T-helper 2 cell (primary cell): ENCODE measurements at regions not wholly inside any gene's neighbourhood (a gene's known extent, or its start where the extent isn't known, plus 50 kb on each side); places are given as distances from the start of the nearest gene placed in this dataset.

Experiments used
- DNase-seq, 5 experiments: peaks; one replicate each; pipeline versions ENCODE4 v3.0.0 to v3.0.0-alpha.2; 2012 to 2022

DNA sequence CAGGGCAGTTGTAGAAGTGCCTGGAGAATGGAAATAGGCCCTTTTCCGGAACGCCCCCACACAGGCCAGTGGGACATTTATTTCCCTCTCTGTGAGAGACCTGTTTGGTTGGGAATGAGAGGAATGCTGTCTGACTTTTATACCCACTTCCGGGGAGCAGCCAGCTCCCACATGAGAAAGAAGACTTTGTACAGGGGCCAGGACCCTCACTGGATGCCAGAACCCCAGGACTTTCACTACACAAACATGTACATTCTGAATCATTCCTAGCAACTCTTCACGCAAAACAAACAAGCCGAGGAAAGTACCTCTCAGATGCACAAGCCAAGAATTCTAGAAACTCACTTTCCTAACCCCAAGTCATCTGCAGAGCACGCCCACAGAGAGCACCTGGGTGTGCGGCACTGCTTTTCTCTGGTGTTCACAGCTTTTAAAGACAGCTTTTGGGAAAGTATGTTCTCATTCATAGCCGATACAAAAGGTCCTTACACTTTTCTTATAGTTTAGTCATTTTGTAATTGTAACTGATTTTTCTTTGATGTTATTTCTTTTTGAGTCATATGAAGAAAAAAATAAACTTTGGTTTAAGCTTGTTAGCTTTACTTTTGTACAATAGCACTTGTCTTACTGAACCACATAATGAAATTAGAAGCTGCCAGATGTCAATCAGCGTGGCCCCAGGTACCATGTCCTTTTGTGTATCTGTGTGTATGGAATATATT is 856.1 kb upstream of the ID2 start:
- DNase-seq, result peak in 2 of 5 experiments; percentile 48 to 90

- peak in 1 of 5 experiments; percentile 85 for DNase-seq
Measured at GRCh38 chr2:7826656-7827055, 855.2 kb upstream of the ID2 start.

DNA sequence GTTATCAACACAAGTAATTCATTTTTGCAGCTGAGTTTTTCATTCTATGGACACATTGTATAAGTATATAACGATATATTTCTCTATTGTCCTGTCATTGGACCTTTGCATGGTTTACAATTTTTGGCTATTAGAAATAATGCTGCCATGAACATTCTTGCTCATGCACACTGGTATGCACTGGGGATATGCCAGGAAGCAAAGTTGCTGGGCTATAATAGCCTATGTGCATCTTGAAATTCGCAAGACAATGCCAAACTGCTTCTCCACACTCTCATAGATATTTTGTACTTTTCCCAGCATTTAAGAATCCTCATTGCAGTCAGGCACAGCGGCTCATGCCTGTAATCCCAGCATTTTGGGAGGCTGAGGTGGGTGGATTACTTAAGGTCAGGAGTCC is 852.6 kb upstream of the ID2 start:
- no peak for DNase-seq

- DNase-seq, result no peak
Measured at GRCh38 chr2:7830616-7831015, 851.2 kb upstream of the ID2 start.

DNA sequence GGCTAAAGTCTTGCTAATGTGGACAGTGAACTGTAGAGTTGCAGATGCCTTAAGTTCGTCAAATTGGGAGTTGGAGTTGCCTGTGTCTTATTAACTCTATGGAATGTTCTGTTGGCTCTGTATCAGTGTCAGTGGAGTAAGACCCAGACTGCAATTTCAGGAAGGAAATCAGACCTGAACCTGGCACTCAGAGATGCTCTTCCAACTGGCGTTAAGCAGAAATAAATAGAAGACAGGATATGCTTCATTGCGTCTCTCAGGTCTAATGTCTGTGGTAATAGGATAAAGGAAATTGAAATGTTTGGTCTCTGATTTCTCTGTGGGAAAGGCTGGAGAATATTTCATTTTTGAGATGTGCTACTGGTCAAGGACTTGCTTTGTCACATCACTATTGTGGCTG is 846.7 kb upstream of the ID2 start:
- no peak for DNase-seq

GRCh38 chr2:7835693-7836680 is 845.9 kb upstream of the ID2 start:
- peak in 1 of 5 experiments; percentile 38 for DNase-seq

- DNase-seq, result no peak
Measured at GRCh38 chr2:7837237-7837760, 844.6 kb upstream of the ID2 start.

- DNase-seq, result no peak
Measured at GRCh38 chr2:7838669-7839068, 843.2 kb upstream of the ID2 start.

- no peak for DNase-seq
Measured at GRCh38 chr2:7840651-7841380, 841.0 kb upstream of the ID2 start.

- peak in 1 of 5 experiments; percentile 51 for DNase-seq
Measured at GRCh38 chr2:7841751-7842150, 840.1 kb upstream of the ID2 start.

- DNase-seq, result no peak
Measured at GRCh38 chr2:7844414-7844965, 837.4 kb upstream of the ID2 start.

- peak in 1 of 5 experiments; percentile 31 for DNase-seq
Measured at GRCh38 chr2:7845332-7845731, 836.5 kb upstream of the ID2 start.

- no peak for DNase-seq
Measured at GRCh38 chr2:7846607-7847006, 835.2 kb upstream of the ID2 start.

GRCh38 chr2:7847321-7847720 is 834.5 kb upstream of the ID2 start:
- DNase-seq, result no peak

GRCh38 chr2:7849027-7849426 is 832.8 kb upstream of the ID2 start:
- no peak for DNase-seq

GRCh38 chr2:7849531-7849930 is 832.3 kb upstream of the ID2 start:
- DNase-seq, result no peak

DNA sequence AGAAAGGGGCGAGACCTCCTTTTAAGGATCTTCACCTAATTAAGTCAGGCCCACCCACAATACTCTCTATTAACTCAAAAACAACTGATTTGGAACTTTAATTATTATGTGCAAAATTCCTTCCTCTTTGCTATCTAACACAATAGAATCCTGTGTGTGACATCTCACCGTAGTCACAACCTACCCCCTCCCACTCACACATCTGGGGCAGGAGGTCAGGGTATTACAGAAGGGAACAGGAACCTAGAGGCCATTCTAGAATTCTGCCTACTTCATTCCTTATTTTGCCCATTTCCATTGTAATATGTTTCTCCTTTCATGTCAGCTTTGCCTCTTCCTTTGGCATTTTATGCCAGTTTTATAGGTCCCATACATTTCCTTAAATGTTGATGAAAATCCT is 829.3 kb upstream of the ID2 start:
- no peak for DNase-seq

DNA sequence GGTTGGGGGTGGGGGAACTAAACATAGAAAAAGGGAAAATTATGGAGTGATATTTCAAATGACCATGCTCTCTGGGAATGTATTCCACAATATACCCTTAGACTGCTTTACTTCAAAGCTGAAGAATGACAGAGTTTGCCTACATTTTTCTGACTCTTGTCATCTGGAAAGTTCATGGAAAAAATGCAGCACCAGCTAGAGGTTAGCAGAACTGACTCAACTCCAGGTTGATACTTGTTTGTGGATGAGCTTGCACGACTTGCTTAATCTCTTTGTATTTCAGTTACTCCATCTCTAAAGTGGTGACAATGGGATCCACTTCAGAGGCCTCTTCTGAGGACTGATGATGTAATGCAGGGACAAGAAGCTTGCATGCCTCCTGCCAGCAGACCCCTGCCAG is 824.0 kb upstream of the ID2 start:
- no peak for DNase-seq

DNA sequence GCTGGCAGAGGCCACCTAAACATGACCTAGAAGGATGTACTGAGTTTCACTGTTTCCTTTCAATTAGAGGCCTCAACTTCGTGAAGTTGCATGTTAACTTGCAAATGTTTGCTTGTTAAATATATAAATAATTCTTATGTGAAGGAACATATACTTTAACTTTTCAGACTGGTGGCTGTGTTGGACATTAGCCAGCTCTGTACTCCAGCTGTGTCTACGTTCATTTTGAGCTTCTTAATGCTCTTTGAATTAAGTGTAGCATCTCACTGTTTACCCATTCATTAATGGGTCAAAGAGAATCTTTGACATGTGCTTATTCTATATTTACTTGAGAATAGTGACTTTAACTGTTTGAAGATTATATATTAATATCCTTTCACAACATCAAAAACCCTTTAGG is 823.2 kb upstream of the ID2 start:
- DNase-seq, result no peak

DNA sequence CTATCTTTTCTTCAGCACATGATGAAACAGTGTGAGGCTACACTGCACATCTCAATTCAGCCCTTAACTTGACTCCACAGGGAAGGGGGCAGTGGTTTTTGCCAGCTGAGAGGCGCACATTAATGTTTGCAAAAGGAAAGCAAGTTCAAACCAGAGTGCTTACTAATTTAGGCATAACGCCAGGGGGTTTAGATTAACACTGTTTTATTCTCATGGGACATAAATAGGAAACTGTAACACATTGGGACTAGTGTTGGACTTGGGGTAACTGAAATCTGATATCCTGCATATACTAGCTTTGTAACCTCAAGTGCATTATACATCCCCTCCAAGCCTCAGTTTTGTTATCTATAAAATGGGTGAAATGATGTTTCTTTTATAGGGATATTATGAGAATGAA is 821.2 kb upstream of the ID2 start:
- DNase-seq, result no peak

DNA sequence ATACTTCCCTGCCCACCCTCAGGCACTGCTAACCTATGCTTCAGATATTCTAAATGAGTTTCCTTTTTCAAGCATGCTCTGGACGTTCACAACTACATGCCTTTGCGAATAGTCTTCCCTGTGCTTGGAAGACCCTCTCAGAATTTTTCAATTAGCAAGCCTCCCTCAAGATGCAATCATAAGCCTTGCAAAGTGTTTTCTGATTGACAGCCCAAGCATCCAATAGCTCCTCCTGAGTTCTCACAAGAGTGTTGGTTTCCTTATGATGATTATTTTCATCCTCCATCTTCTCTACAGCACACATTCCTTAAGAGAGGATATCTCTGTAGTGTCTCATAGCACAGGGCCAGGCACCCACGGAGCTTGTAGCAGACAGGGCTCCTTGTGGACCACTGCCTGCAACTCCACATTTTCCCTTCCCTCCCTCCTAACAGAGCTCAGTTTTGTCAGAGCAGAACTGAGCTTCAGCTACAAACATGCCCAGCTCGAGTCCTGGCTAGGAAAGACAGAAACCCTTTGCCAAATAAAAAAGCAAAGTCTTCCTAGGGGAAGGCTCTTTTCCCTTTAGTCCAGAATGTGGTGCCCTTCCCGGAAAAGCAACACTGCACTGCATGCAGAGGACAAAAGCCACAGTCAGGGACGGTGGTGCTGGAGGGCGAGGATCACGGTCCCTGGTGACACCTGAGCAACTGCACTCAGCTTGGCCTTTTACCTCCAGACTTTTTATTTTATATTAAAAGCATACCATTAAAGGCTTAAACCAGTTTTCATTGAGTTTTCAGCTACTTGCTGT is 819.8 kb upstream of the ID2 start:
- no peak for DNase-seq

- DNase-seq, result no peak
Measured at GRCh38 chr2:7866104-7866503, 815.8 kb upstream of the ID2 start.
